Fibroblast of lung (primary cell): ENCODE measurements at regions not wholly inside any gene's neighbourhood (a gene's known extent, or its start where the extent isn't known, plus 50 kb on each side); places are given as distances from the start of the nearest gene placed in this dataset.

ENCODE experiments used
- DNase-seq, 2 donors: peaks; one replicate each; pipeline versions ENCODE4 v3.0.0 to v3.0.0-alpha.2; 2010; ENCODE audit warnings: low read depth in 2 of 2
- H2AFZ ChIP-seq: 2 replicates; pipeline ENCODE4 v1.5.1; 2012; ENCODE audit warnings: low read length, control low read depth, inconsistent platforms
- H3K27ac ChIP-seq: 2 replicates; pipeline ENCODE4 v1.5.1; 2011; ENCODE audit warnings: low read length, control low read depth; ENCODE audit not compliant: insufficient read depth
- H3K27me3 ChIP-seq: 2 replicates; pipeline ENCODE4 v1.5.1; 2011; ENCODE audit warnings: mild to moderate bottlenecking, low read length; ENCODE audit not compliant: control insufficient read depth, insufficient read depth
- H3K36me3 ChIP-seq: 2 replicates; pipeline ENCODE4 v1.5.1; 2011; ENCODE audit warnings: low read length; ENCODE audit not compliant: control insufficient read depth, insufficient read depth
- H3K4me1 ChIP-seq: 2 replicates; pipeline ENCODE4 v1.5.1; 2011; ENCODE audit warnings: low read length; ENCODE audit not compliant: control insufficient read depth, insufficient read depth; ENCODE audit errors: extremely low read depth
- H3K4me2 ChIP-seq: 2 replicates; pipeline ENCODE4 v1.5.1; 2011; ENCODE audit warnings: low read length, control low read depth; ENCODE audit not compliant: insufficient read depth; ENCODE audit errors: extremely low read depth
- H3K4me3 ChIP-seq, 4 experiments: fragments of 200-600 bp in 1 of 4; sonication (generic) in 1 of 4; replicated peaks in 1 of 4; 2 replicates each; pipeline ENCODE4 v1.5.1; 2011 to 2016; ENCODE audit warnings: low read length in 4 of 4, low read depth in 3 of 4, mild to moderate bottlenecking in 3 of 4, control low read depth in 2 of 4, inconsistent platforms in 1 of 4, mixed read lengths in 1 of 4; ENCODE audit not compliant: insufficient read depth in 1 of 4; ENCODE audit errors: control extremely low read depth in 1 of 4
- H3K79me2 ChIP-seq: 2 replicates; pipeline ENCODE4 v1.5.1; 2012; ENCODE audit warnings: mild to moderate bottlenecking, low read length, inconsistent platforms; ENCODE audit not compliant: control insufficient read depth, insufficient read depth
- H3K9ac ChIP-seq: 2 replicates; pipeline ENCODE4 v1.5.1; 2011; ENCODE audit warnings: mild to moderate bottlenecking, low read length, control low read depth; ENCODE audit not compliant: insufficient read depth
- H3K9me3 ChIP-seq: 2 replicates; pipeline ENCODE4 v1.5.1; 2012; ENCODE audit warnings: low read depth, low read length; ENCODE audit not compliant: control insufficient read depth, insufficient read depth
- H4K20me1 ChIP-seq: 2 replicates; pipeline ENCODE4 v1.5.1; 2011; ENCODE audit warnings: low read length; ENCODE audit not compliant: control insufficient read depth, insufficient read depth; ENCODE audit errors: extremely low read depth
- EZH2 ChIP-seq: IDR thresholded peaks from 2 replicates; pipeline ENCODE4 v1.5.1; 2012; ENCODE audit warnings: low read length, control low read depth, mild to moderate bottlenecking; ENCODE audit errors: missing control alignments
- TF ChIP-seq, protein P1 (sequence below), 2 donors: IDR thresholded peaks in 1 of 2; conservative IDR thresholded peaks in 1 of 2; 1 replicate in 1 of 2; 2 replicates in 1 of 2; pipeline ENCODE4 v1.5.1; 2011 to 2012; ENCODE audit warnings: low read length in 2 of 2, control low read depth in 1 of 2, inconsistent platforms in 1 of 2, low read depth in 1 of 2, mild to moderate bottlenecking in 1 of 2

- H3K27ac ChIP-seq = no peak overlapping the region
- H3K36me3 ChIP-seq = no peaks in the 10 kb centered on the region
- no peak overlapping the region for H3K9ac ChIP-seq
- no peaks in the 10 kb centered on the region for H4K20me1 ChIP-seq
- no peaks in the 10 kb centered on the region for H3K27me3 ChIP-seq
- no peaks in the 10 kb centered on the region for H3K79me2 ChIP-seq
- H3K9me3 ChIP-seq = no peaks in the 10 kb centered on the region
- H2AFZ ChIP-seq = no peak overlapping the region
- H3K4me3 ChIP-seq = no peak overlapping the region
- H3K4me2 ChIP-seq = no peak overlapping the region
- DNase-seq = no peak
- no peak for TF ChIP-seq EZH2
- TF ChIP-seq, protein P1, sequence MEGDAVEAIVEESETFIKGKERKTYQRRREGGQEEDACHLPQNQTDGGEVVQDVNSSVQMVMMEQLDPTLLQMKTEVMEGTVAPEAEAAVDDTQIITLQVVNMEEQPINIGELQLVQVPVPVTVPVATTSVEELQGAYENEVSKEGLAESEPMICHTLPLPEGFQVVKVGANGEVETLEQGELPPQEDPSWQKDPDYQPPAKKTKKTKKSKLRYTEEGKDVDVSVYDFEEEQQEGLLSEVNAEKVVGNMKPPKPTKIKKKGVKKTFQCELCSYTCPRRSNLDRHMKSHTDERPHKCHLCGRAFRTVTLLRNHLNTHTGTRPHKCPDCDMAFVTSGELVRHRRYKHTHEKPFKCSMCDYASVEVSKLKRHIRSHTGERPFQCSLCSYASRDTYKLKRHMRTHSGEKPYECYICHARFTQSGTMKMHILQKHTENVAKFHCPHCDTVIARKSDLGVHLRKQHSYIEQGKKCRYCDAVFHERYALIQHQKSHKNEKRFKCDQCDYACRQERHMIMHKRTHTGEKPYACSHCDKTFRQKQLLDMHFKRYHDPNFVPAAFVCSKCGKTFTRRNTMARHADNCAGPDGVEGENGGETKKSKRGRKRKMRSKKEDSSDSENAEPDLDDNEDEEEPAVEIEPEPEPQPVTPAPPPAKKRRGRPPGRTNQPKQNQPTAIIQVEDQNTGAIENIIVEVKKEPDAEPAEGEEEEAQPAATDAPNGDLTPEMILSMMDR (conservative IDR thresholded peaks at IDR 0.05 in 1 of 2, IDR thresholded peaks at IDR 0.05 in 1 of 2; ENCODE audit: low read depth in 1 of 2, low read length in 2 of 2) = no peak
- no peaks in the 10 kb centered on the region for H3K4me1 ChIP-seq
These were observed 552.5 kb upstream of the CRIM1 start for GRCh38 chr2:35803126-35803525.

DNA sequence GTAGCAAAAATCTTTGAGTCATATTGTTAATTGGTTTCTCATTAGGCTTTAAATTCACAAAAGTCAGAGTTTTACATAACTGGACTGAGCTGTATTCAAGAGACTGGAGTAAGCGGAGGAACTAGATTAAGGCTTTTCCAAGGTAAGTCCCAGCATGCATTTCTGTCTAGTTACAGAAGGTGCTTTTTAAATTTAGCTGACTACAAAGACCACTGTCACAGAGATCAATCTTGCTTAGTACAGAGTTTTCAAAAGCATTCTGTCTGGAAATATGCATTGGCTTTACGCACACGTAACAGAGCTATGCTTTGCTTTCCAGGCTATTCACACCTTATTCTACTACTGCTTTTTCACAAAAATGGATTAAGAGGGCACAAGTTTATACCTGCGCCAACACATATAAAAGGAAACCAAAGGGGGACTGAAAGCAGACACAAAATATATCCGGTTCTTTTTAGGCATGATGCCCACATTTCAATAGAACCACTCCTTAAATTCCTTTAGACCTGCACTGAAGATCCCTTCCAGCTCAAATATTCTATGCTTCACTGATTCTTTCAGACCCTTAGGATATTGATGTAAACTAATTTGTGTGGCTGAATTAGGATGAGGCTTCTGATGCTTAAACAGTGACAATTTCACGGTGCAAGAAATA, 560.7 kb upstream of the CRIM1 start:
- TF ChIP-seq EZH2 = no peak
- TF ChIP-seq, protein P1 (conservative IDR thresholded peaks at IDR 0.05 in 1 of 2, IDR thresholded peaks at IDR 0.05 in 1 of 2; ENCODE audit: low read depth in 1 of 2, low read length in 2 of 2) = no peak
- Histone ChIP-seq H3K4me1 (no peaks in the 10 kb centered on the region), H3K4me2 (no peak overlapping the region), H3K9ac (no peak overlapping the region), H3K27ac (no peak overlapping the region), H3K27me3 (no peaks in the 10 kb centered on the region), H3K9me3 (no peaks in the 10 kb centered on the region), H3K36me3 (no peaks in the 10 kb centered on the region), H4K20me1 (no peaks in the 10 kb centered on the region), H3K79me2 (no peaks in the 10 kb centered on the region), H3K4me3 (no peak overlapping the region), H2AFZ (no peak overlapping the region)
- no peak for DNase-seq

DNA sequence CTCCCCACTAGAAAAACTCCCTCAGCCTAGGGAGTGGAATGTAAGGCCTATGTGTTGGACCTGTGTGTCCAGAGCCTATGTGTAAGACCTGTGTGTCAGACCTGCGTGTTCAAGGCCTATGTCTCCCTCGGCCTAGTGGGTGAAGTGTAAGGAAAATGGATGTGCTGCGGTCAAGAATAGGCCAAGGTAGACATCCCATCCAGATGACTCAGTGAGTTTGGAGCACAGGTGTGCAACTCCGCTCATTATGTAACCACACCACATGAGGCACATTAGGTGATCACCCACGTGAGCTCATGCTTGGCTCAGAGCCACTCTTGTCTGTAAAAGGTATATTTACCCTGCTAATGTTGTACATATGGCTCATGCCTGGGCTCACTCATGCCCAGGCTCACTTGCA, 565.3 kb upstream of the CRIM1 start:
- H3K27ac ChIP-seq = no peak overlapping the region
- no peaks in the 10 kb centered on the region for H3K36me3 ChIP-seq
- no peaks in the 10 kb centered on the region for H3K4me1 ChIP-seq
- H2AFZ ChIP-seq = no peak overlapping the region
- no peak overlapping the region for H3K4me3 ChIP-seq
- TF ChIP-seq, protein P1 (conservative IDR thresholded peaks at IDR 0.05 in 1 of 2, IDR thresholded peaks at IDR 0.05 in 1 of 2; ENCODE audit: low read depth in 1 of 2, low read length in 2 of 2) = no peak
- no peak for TF ChIP-seq EZH2
- no peaks in the 10 kb centered on the region for H3K27me3 ChIP-seq
- no peak overlapping the region for H3K4me2 ChIP-seq
- no peaks in the 10 kb centered on the region for H3K79me2 ChIP-seq
- no peaks in the 10 kb centered on the region for H4K20me1 ChIP-seq
- H3K9ac ChIP-seq = no peak overlapping the region
- no peaks in the 10 kb centered on the region for H3K9me3 ChIP-seq
- DNase-seq = no peak
